Left lung (tissue), 4 donors: ENCODE measurements at regions not wholly inside any gene's neighbourhood (a gene's known extent, or its start where the extent isn't known, plus 50 kb on each side); places are given as distances from the start of the nearest gene placed in this dataset.

ENCODE experiments used
- ATAC-seq: fragments of 200-7000 bp; cut with Tn5 transposase; one replicate; pipeline ENCODE4 v1.9.1; 2020; ENCODE audit warnings: moderate library complexity
- DNase-seq, 4 donors: peaks; one replicate each; pipeline ENCODE4 v3.0.0-alpha.2; 2013 to 2020
- H3K27ac ChIP-seq, 2 donors: fragments of 200-600 bp; sonication (generic) in 1 of 2; one replicate each; pipeline versions ENCODE4 v1.5.0 to v1.8.0; 2020 to 2021
- H3K27me3 ChIP-seq, 2 donors: fragments of 200-600 bp; sonication (generic) in 1 of 2; one replicate each; pipeline versions ENCODE4 v1.5.0 to v1.8.0; 2020 to 2021
- H3K36me3 ChIP-seq, 2 donors: fragments of 200-600 bp; sonication (generic) in 1 of 2; one replicate each; pipeline versions ENCODE4 v1.5.0 to v1.8.0; 2020 to 2021
- H3K4me1 ChIP-seq, 2 donors: fragments of 200-600 bp; one replicate each; pipeline ENCODE4 v1.8.0; 2021
- H3K4me3 ChIP-seq, 2 donors: fragments of 200-600 bp; sonication (generic) in 1 of 2; one replicate each; pipeline versions ENCODE4 v1.5.0 to v1.8.0; 2020 to 2021; ENCODE audit warnings: mild to moderate bottlenecking in 1 of 2
- H3K9me3 ChIP-seq, 2 donors: fragments of 200-600 bp; sonication (generic) in 1 of 2; one replicate each; pipeline versions ENCODE4 v1.5.0 to v1.8.0; 2020 to 2021
- intact Hi-C, 2 donors: fragments of 100-400 bp; cut with DNase I; formaldehyde crosslinking; loops; one replicate each; pipeline versions ENCODE4 v1.11.2 to v1.14.2; 2022
- TF ChIP-seq, protein P1 (sequence below), 2 donors: fragments of 200-600 bp; sonication (generic) in 1 of 2; IDR thresholded peaks; one replicate each; pipeline versions ENCODE4 v1.5.0 to v1.8.0; 2021; ENCODE audit warnings: antibody characterized with exemption in 2 of 2
- donor health status: DM: no; HTN: yes; CAD: no.
- donor health status: DM: no; HTN: no; CAD: no.

DNA sequence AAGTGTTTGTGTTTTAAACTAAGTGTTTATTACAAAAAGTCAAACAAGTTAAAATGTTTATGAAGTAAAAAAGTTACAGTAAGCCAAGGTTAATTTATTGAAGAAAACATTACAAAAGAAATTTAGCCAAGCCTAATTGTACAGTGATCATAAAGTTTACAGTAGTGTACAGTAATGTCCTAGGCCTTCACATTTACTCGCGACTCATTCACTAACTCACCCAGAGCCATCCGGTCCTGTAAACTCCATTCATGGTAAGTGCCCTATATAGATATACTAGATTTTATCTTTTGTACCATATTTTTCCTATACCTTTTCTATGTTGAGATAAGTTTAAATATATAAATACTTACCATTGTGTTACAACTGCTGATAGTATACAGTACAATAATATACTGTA, 481.8 kb upstream of the TENM4 start:
- Histone ChIP-seq H3K27ac (no peak overlapping the region), H3K4me3 (no peak overlapping the region), H3K9me3 (no peaks in the 10 kb centered on the region), H3K4me1 (no peaks in the 10 kb centered on the region), H3K36me3 (no peaks in the 10 kb centered on the region), H3K27me3 (no peaks in the 10 kb centered on the region)
- TF ChIP-seq, protein P1, sequence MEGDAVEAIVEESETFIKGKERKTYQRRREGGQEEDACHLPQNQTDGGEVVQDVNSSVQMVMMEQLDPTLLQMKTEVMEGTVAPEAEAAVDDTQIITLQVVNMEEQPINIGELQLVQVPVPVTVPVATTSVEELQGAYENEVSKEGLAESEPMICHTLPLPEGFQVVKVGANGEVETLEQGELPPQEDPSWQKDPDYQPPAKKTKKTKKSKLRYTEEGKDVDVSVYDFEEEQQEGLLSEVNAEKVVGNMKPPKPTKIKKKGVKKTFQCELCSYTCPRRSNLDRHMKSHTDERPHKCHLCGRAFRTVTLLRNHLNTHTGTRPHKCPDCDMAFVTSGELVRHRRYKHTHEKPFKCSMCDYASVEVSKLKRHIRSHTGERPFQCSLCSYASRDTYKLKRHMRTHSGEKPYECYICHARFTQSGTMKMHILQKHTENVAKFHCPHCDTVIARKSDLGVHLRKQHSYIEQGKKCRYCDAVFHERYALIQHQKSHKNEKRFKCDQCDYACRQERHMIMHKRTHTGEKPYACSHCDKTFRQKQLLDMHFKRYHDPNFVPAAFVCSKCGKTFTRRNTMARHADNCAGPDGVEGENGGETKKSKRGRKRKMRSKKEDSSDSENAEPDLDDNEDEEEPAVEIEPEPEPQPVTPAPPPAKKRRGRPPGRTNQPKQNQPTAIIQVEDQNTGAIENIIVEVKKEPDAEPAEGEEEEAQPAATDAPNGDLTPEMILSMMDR (IDR thresholded peaks at IDR 0.05) = no peak
- DNase-seq (no peak), ATAC-seq (no peak)
- intact Hi-C loops = no loop called here

DNA sequence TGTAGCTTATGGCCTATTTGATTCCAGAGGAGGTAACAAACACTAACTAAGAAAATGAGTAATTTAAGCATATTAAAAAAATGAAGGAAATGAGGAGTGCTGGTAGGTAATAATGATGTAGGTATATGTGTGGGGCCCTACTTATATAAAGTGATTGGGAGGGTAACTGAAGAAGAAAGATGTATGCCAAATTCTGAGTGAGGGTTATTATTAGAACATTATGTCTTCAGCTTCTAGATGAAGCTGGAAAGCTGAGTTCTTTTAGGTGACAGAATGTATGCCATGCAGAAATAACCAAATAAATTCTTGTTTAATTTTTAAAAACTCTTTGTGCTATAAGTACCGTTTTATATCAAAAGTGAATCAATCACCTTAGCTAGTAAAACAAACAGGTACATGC, 479.6 kb upstream of the TENM4 start:
- intact Hi-C loops = no loop called here
- no peak overlapping the region for H3K27ac ChIP-seq
- no peak for ATAC-seq
- H3K9me3 ChIP-seq = no peaks in the 10 kb centered on the region
- no peaks in the 10 kb centered on the region for H3K36me3 ChIP-seq
- H3K27me3 ChIP-seq = no peaks in the 10 kb centered on the region
- no peak for DNase-seq
- no peaks in the 10 kb centered on the region for H3K4me1 ChIP-seq
- no peak overlapping the region for H3K4me3 ChIP-seq
- TF ChIP-seq, protein P1 (IDR thresholded peaks at IDR 0.05) = no peak

DNA sequence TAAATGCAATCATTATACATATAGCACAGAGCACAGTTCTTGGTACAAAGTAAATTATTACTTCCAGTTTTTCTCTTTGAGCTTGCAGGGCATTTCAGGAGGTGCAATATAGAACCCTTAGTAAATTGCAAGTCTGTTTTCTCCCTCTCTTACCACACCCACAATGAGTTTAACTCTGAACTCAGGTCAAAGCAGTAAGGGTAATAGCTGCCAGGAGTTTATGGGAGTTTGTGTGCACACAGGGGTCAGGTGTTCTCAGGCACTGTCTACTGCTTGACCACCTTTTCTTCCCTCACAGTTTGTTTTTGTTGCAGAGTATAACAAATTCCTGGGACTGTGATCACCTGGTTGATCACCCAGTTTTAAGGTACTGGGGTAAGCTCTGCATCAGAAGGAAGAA, 478.5 kb upstream of the TENM4 start:
- DNase-seq = no peak
- intact Hi-C loops = no loop called here
- H3K27ac ChIP-seq = no peak overlapping the region
- TF ChIP-seq, protein P1 (IDR thresholded peaks at IDR 0.05) = no peak
- no peak for ATAC-seq
- H3K36me3 ChIP-seq = no peaks in the 10 kb centered on the region
- no peaks in the 10 kb centered on the region for H3K27me3 ChIP-seq
- no peak overlapping the region for H3K4me3 ChIP-seq
- H3K4me1 ChIP-seq = no peaks in the 10 kb centered on the region
- no peaks in the 10 kb centered on the region for H3K9me3 ChIP-seq

DNA sequence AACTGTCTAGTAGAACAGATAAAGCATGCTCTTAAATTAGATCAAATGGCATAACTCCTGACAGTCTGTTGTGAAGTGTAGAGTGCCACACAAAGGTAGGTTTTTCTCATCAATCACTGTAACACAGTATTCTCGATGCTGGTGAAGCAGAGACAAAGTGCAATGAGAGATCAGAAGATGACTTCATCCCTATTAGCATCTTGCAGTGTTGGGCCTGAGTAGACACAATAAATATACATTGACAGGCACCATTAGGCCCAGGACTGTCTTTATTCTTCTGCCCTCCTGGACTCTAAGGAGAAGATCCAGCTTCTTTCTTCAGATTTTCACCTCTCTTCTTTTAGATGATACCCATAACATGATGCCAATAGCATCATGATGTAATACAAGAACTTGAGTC, 478.0 kb upstream of the TENM4 start:
- no peaks in the 10 kb centered on the region for H3K4me1 ChIP-seq
- intact Hi-C loops = no loop called here
- no peak overlapping the region for H3K4me3 ChIP-seq
- DNase-seq (no peak), ATAC-seq (no peak)
- TF ChIP-seq, protein P1 (IDR thresholded peaks at IDR 0.05) = no peak
- no peaks in the 10 kb centered on the region for H3K9me3 ChIP-seq
- no peaks in the 10 kb centered on the region for H3K36me3 ChIP-seq
- H3K27ac ChIP-seq = no peak overlapping the region
- no peaks in the 10 kb centered on the region for H3K27me3 ChIP-seq

DNA sequence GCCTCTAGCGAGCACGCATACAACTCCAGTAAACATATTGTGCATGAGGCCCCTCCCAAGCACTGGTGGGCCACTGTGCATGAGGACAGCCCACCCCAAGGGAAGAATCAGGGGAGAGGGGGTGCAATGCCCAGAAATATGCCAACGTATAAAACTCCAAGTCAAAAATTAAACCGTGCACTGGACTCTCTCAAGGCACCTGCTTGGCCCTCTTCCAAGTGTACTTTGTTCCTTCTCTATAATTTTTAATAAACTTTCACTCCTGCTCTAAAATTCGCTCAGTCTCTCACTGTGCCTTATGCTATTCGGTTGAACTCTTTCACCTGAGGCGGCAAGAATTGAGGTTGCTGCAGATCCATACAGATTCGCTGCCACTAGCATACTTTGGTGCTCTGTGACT, 465.3 kb upstream of the TENM4 start:
- H3K4me1 ChIP-seq = peaks cover 0 to 3% of the 10 kb centered on the region in 2 donors
- no peak overlapping the region for H3K27ac ChIP-seq
- TF ChIP-seq, protein P1 (IDR thresholded peaks at IDR 0.05) = no peak
- no peaks in the 10 kb centered on the region for H3K27me3 ChIP-seq
- no peak overlapping the region for H3K4me3 ChIP-seq
- H3K36me3 ChIP-seq = no peaks in the 10 kb centered on the region
- intact Hi-C loops = no loop called here
- DNase-seq = no peak
- peaks cover 0 to 9% of the 10 kb centered on the region in 2 donors for H3K9me3 ChIP-seq
- ATAC-seq = no peak
